ENCODE measurements at regions not wholly inside any gene's neighbourhood (a gene's known extent, or its start where the extent isn't known, plus 50 kb on each side); places are given as distances from the start of the nearest gene placed in this dataset.

DNA sequence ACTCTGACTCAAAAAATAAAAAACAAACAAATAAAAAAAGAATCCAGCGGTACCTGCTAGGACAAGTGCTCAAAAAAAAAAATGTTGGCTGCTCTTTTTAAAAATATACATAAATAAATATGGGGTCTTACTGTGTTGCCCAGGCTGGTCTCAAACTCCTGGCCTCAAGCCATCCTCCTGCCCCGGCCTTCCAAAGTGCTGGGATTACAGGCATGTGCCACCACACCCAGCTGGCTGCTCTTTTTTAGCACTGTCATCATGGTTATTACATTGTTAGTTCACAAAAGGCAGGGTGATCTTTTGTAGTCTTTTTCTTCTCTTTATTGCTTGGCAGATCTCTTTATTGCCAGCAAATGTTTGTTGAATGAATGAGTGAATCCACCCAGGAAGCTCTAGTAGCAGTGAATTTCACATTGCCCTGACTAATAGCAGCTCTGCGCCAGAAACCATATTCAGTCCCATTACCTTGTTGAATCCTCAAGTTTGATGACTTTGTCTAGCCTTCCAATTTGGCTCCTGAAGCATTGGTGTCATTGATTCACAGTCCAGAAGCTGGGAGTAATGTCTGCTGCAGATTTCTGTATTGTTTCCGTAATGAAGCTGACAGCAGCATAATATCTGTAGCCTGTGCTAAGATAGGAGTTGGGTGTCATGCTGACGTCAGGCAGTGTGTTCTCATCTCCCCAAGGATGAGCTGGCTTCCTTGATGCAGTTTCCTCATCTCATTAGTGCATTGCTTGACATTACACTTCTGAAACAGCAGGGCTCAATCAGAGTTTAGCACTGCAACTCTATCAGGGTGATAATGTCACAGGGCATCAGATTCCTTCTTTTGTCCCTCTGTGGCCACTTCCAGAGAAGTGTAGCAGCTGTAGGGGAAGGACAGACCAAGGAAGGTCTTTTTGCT lies 84.9 kb upstream of the TGM3 start:
- no peaks in the 10 kb centered on the region for H3K9me3 Mint-ChIP-seq (ENCODE audit: low read depth)
- H3K27ac Mint-ChIP-seq (ENCODE audit: unreplicated experiment), result no peak overlapping the region
- H3K36me3 Mint-ChIP-seq (ENCODE audit: low read depth), result no peaks in the 10 kb centered on the region
- TF ChIP-seq CTCF (IDR thresholded peaks at IDR 0.05), result no peak
- no peak for DNase-seq (ENCODE audit: low spot score)
- H3K27me3 Mint-ChIP-seq (ENCODE audit: low read depth), result peaks cover 16% of the 10 kb centered on the region
- H3K4me3 Mint-ChIP-seq (ENCODE audit: unreplicated experiment), result no peak overlapping the region
- H3K4me1 Mint-ChIP-seq (ENCODE audit: low read depth), result no peaks in the 10 kb centered on the region

DNA sequence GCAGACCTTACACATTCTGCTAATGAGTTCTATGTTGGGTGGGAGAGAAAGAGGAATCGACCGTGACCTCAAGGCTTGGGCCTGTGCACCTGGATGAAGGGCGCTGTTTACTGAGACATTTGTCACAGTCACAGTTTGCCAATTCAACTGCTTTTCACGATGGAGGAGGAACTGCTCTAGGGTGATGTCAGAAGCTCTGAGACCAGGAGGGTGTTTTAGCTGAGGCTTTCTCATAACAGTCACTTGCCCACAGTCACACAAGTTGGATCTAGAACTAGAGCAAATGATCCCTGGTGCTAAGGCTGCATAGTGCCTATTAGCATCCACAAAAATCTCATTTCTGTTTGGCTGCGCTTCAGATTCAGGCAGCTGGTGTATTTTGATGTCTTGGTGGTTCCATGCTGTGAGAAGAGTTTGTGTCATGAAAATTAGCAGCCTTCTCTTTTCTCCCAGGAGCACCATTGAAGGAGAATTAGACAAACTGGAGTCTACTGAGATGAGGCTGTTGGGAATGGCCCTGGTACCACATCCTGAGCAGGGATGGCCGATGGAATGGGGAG lies 83.3 kb upstream of the TGM3 start:
- Mint-ChIP-seq H3K4me3 (ENCODE audit: unreplicated experiment) (no peak overlapping the region), H3K36me3 (ENCODE audit: low read depth) (no peaks in the 10 kb centered on the region), H3K9me3 (ENCODE audit: low read depth) (no peaks in the 10 kb centered on the region), H3K4me1 (ENCODE audit: low read depth) (no peaks in the 10 kb centered on the region), H3K27ac (ENCODE audit: unreplicated experiment) (no peak overlapping the region), H3K27me3 (ENCODE audit: low read depth) (peaks cover 16% of the 10 kb centered on the region)
- TF ChIP-seq CTCF (IDR thresholded peaks at IDR 0.05), result no peak
- DNase-seq (ENCODE audit: low spot score), result no peak

DNA sequence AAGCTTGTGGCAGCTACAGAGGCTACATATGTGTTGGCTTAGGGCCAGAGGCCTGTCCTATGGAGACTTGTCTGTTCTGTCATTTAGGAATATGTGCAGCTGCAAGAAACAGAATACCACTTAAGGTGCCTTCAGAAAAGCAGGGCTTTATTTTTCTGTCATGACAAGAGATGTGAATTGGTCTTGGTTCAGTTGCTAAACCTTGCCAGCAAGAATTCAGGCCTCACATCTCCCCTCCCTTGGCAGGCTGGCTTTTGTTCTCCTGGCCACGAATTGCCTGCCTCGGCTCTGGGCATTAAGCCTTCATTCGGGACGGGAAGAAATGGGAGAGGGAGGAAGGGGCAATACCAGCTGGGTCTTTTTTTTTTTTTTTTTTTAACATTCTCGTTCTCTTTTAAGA lies 82.4 kb upstream of the TGM3 start:
- Mint-ChIP-seq H3K4me1 (ENCODE audit: low read depth) (no peaks in the 10 kb centered on the region), H3K27ac (ENCODE audit: unreplicated experiment) (no peak overlapping the region), H3K4me3 (ENCODE audit: unreplicated experiment) (no peak overlapping the region), H3K36me3 (ENCODE audit: low read depth) (no peaks in the 10 kb centered on the region), H3K9me3 (ENCODE audit: low read depth) (no peaks in the 10 kb centered on the region), H3K27me3 (ENCODE audit: low read depth) (peaks cover 16% of the 10 kb centered on the region)
- no peak for DNase-seq (ENCODE audit: low spot score)
- TF ChIP-seq CTCF (IDR thresholded peaks at IDR 0.05), result no peak

DNA sequence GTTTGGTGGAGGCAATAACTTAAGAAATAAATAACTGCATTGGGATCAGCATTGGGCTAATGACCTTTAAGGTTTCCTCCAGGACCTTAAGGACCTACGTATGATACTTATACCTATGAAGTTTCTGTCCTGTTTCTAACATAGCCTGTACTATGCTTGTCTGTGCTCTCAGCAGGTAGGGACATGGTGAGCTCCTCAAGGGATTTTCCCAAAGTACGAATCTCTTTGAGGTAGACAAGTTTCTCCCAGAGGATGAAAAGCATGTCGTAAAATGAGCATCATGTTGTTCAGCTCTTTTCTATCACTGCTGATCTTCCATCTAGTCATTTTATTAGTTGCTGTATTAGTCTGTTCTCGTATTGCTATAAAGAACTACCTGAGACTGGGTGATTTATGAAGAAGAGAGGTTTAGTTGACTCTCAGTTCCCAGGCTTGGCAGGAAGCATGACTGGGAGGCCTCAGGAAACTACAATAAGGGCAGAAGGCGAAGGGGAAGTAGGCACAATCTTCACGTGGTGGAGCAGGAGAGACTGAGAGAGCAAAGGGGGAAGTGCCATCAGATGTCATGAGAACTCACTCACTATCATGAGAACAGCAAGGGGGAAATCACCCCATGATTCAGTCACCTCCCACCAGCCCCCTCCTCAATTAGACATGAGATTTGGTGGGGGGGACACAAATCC lies 77.8 kb upstream of the TGM3 start:
- no peak overlapping the region for H3K4me3 Mint-ChIP-seq (ENCODE audit: unreplicated experiment)
- peaks cover 9% of the 10 kb centered on the region for H3K9me3 Mint-ChIP-seq (ENCODE audit: low read depth)

More for the DNA sequence above, 77.8 kb upstream of the TGM3 start:
- Mint-ChIP-seq H3K27ac (ENCODE audit: unreplicated experiment) (no peak overlapping the region), H3K4me1 (ENCODE audit: low read depth) (no peaks in the 10 kb centered on the region), H3K27me3 (ENCODE audit: low read depth) (peaks cover 2% of the 10 kb centered on the region), H3K36me3 (ENCODE audit: low read depth) (peaks cover 4% of the 10 kb centered on the region)
- DNase-seq (ENCODE audit: low spot score), result no peak
- no peak for TF ChIP-seq CTCF (IDR thresholded peaks at IDR 0.05)
